Right atrium auricular region (tissue), 2 donors: ENCODE measurements at regions not wholly inside any gene's neighbourhood (a gene's known extent, or its start where the extent isn't known, plus 50 kb on each side); places are given as distances from the start of the nearest gene placed in this dataset.
"Not testable (repeated sequence)": the region's sequence is repeated elsewhere in the genome, so short reads cannot be mapped to it uniquely, and the experiment has no call there.

Experiments used
- DNase-seq: peaks from one replicate; pipeline ENCODE4 v3.0.0-alpha.2; 2019; ENCODE audit warnings: low spot score
- H3K27ac ChIP-seq, 2 donors: fragments of 200-600 bp; sonication (generic); 1 replicate in 1 of 2; 2 replicates in 1 of 2; pipeline ENCODE4 v1.5.1; 2016 to 2019
- H3K27me3 ChIP-seq, 2 donors: fragments of 200-600 bp; sonication (generic); one replicate each; pipeline versions ENCODE4 v1.5.1 to v1.6.0; 2017 to 2019
- H3K36me3 ChIP-seq: fragments of 200-600 bp; sonication (generic); one replicate; pipeline ENCODE4 v1.5.1; 2016
- H3K4me1 ChIP-seq, 2 donors: fragments of 200-600 bp; sonication (generic); one replicate each; pipeline versions ENCODE4 v1.5.1 to v1.6.0; 2017 to 2019
- H3K4me3 ChIP-seq, 2 donors: fragments of 200-600 bp; sonication (generic); 1 replicate in 1 of 2; 2 replicates in 1 of 2; pipeline ENCODE4 v1.5.1; 2017 to 2019; ENCODE audit warnings: mild to moderate bottlenecking in 1 of 2, moderate library complexity in 1 of 2
- H3K9me3 ChIP-seq, 2 donors: fragments of 200-600 bp; sonication (generic); one replicate each; pipeline ENCODE4 v1.5.1; 2019
- TF ChIP-seq, protein P1 (sequence below), 2 donors: fragments of 200-600 bp; sonication (generic); IDR thresholded peaks; one replicate each; pipeline ENCODE4 v1.5.1; 2019; ENCODE audit warnings: antibody characterized with exemption in 2 of 2

DNA sequence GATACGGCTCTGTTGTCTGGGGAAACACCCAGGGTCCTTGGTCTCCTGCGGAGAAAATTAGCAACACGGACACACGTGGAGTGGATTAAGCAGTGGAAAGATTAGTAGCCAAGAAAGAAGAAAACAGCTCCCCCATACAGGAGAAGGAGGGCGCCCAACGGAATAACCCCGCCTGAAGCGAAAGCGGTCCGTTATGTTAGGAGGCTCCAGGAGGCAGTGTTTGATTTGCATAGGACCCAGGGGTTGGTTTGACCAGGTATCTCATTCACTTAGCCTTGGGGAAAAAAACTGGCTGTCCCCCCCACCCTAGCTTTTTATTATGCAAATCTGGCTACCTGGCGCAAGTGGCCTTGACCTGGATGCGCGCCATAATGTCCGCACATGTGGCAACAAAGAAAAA is 170.1 kb upstream of the KYNU start:
- Histone ChIP-seq H3K4me1 (no peaks in the 10 kb centered on the region), H3K4me3 (no peak overlapping the region), H3K36me3 (no peaks in the 10 kb centered on the region), H3K27me3 (no peaks in the 10 kb centered on the region), H3K27ac (no peak overlapping the region), H3K9me3 (no peaks in the 10 kb centered on the region)
- no peak for DNase-seq
- TF ChIP-seq, protein P1, sequence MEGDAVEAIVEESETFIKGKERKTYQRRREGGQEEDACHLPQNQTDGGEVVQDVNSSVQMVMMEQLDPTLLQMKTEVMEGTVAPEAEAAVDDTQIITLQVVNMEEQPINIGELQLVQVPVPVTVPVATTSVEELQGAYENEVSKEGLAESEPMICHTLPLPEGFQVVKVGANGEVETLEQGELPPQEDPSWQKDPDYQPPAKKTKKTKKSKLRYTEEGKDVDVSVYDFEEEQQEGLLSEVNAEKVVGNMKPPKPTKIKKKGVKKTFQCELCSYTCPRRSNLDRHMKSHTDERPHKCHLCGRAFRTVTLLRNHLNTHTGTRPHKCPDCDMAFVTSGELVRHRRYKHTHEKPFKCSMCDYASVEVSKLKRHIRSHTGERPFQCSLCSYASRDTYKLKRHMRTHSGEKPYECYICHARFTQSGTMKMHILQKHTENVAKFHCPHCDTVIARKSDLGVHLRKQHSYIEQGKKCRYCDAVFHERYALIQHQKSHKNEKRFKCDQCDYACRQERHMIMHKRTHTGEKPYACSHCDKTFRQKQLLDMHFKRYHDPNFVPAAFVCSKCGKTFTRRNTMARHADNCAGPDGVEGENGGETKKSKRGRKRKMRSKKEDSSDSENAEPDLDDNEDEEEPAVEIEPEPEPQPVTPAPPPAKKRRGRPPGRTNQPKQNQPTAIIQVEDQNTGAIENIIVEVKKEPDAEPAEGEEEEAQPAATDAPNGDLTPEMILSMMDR (IDR thresholded peaks at IDR 0.05): no peak

- H3K4me3 ChIP-seq, H3K9me3 ChIP-seq, DNase-seq, H3K36me3 ChIP-seq, H3K27ac ChIP-seq, H3K27me3 ChIP-seq, H3K4me1 ChIP-seq: not testable (repeated sequence)
Observed at GRCh38 chr2:142702397-142702796, 175.1 kb upstream of the KYNU start.

DNA sequence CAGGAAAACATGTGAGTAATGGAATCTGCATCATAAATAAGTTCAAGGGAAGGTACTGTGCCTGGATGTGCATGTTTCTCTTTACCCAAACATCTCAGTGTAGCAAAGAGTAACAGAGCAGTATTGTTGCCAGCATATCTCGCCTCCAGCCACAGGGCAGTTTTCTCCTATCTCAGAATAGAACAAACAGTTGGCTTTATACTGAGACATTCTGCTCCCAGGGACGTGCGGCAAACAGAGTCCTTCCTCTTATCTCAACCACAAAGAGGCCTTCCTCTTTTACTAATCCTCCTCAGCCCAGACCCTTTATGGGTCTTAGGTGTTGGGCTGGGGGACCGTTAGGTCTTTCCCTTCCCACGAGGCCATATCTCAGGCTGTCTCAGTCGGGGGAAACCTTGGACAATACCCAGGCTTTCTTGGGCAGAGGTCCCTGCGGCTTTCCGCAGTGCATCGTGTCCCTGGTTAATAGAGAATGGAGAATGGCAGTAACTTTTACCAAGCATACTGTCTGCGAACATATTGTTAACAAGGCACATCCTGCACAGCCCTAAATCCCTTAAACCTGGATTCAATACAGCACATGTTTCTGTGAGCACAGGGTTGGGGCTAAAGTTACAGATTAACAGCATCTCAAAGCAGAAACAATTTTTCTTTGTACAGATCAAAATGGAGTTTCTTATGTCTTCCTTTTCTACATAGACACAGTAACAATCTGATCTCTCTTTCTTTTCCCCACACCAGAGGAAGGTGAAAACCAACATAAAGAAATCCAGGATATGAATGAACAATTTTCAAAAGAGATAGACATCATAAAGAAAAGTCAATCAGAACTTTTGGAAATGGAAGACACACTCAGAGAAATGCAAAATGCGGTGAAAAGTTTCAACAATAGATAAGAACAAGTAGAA is 181.9 kb upstream of the KYNU start:
- not testable (repeated sequence) for H3K36me3 ChIP-seq, H3K9me3 ChIP-seq, H3K27me3 ChIP-seq, DNase-seq, H3K27ac ChIP-seq, H3K4me3 ChIP-seq, H3K4me1 ChIP-seq

GRCh38 chr2:142694282-142694681 is 183.2 kb upstream of the KYNU start:
- H3K27me3 ChIP-seq: no peaks in the 10 kb centered on the region
- H3K27ac ChIP-seq: no peak overlapping the region
- H3K4me1 ChIP-seq: no peaks in the 10 kb centered on the region
- H3K9me3 ChIP-seq: no peaks in the 10 kb centered on the region
- TF ChIP-seq, protein P1 (IDR thresholded peaks at IDR 0.05): no peak
- DNase-seq: no peak
- H3K4me3 ChIP-seq: no peak overlapping the region
- H3K36me3 ChIP-seq: no peaks in the 10 kb centered on the region

DNA sequence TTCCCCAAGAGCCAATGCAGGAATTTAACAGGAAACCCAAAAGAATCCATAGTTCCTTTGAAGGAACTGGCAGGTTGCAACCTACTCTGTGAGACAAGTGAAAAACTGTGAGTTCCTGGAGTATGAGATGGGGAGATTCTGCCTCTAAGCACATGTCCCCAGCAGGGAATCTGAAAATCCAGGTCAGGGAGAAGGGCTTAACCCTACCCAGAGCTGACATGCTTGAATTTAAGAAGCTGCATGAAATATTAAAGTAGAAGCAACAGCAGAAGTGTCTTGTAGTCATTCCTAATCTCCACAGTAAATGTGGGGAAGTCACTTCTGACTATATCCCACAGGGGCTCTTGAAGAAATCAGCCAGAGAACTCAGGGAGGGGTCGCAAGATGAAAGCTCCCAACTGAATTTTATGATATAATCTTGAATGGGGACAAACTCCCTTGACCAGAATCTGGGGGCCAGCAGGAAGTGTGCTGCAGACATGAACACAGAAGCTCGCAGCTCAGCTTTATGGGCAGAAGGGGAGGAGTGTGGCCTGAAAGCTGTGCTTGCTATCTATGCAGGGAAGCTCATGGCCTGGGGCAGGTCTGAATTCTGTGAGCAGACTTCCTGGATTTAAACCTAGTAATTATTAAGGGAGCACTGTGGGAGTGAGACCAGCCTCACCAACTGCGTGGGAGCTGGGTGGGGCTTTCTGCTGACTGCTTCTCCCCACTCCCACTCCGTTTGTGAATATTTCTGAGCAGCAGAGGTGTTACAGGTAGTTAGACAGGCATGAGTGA is 184.1 kb upstream of the KYNU start:
- Histone ChIP-seq H3K27ac (no peak overlapping the region), H3K9me3 (no peaks in the 10 kb centered on the region), H3K36me3 (no peaks in the 10 kb centered on the region), H3K27me3 (no peaks in the 10 kb centered on the region), H3K4me3 (no peak overlapping the region), H3K4me1 (no peaks in the 10 kb centered on the region)
- TF ChIP-seq, protein P1 (IDR thresholded peaks at IDR 0.05): no peak
- DNase-seq: no peak

DNA sequence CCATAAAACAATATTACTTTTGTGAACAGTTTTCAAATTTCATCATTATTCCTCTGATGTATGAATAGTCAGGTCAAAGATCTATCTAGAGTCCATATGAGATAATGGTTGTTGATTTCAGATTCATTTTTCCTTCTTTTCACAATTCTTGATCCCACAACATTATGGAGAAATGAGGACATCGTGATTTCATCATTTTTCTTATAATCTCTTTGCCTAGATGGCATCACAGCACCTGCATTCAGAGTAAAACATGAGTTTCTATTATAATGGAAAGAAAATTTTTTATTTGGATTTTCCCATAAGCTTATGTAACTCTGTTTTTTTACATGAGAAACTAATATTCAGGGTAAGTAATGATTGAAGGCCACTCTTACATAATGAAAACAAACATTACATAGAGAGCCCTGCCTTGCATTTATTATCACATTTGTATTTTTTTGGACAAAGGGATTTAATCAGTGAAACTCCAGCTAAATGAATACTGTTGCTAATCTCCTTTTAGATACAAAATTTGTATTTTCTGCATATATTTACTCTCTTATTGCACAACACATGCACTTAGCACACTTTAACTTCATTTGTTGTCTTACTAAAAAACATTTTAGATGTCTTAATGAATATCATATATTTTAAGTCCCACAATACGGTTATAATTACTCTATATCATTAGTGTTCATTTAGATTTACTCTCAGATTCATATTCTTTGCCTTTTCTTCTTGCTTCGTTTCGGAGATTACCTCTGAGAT is 188.4 kb upstream of the KYNU start:
- no peaks in the 10 kb centered on the region for H3K4me1 ChIP-seq
- no peak for DNase-seq
- TF ChIP-seq, protein P1 (IDR thresholded peaks at IDR 0.05): no peak
- no peak overlapping the region for H3K4me3 ChIP-seq
- no peaks in the 10 kb centered on the region for H3K36me3 ChIP-seq
- H3K27ac ChIP-seq: no peak overlapping the region
- no peaks in the 10 kb centered on the region for H3K27me3 ChIP-seq
- no peaks in the 10 kb centered on the region for H3K9me3 ChIP-seq
